Activated naive CD8-positive, alpha-beta T cell treated with anti-CD3 and anti-CD28 coated beads, Interleukin-2, amount 50 U/mL, for 24 hours (primary cell): ENCODE measurements at regions not wholly inside any gene's neighbourhood (a gene's known extent, or its start where the extent isn't known, plus 50 kb on each side); places are given as distances from the start of the nearest gene placed in this dataset.
"Not testable (repeated sequence)": the region's sequence is repeated elsewhere in the genome, so short reads cannot be mapped to it uniquely, and the experiment has no call there.

ENCODE experiments used
- ATAC-seq: fragments of 150-1000 bp; cut with Tn5 transposase; one replicate; pipeline ENCODE4 v1.10.0; 2021
- DNase-seq: peaks from one replicate; pipeline ENCODE4 v3.0.0; 2021
- H3K27ac Mint-ChIP-seq: one replicate; pipeline ENCODE4 v1.8.0; 2021; ENCODE audit warnings: mild to moderate bottlenecking, mixed read lengths
- H3K27me3 Mint-ChIP-seq: one replicate; pipeline ENCODE4 v1.8.0; 2021; ENCODE audit warnings: mixed read lengths
- H3K36me3 Mint-ChIP-seq: one replicate; pipeline ENCODE4 v1.8.0; 2021; ENCODE audit warnings: low read depth, mixed read lengths
- H3K4me1 Mint-ChIP-seq: one replicate; pipeline ENCODE4 v1.8.0; 2021; ENCODE audit warnings: mixed read lengths
- H3K4me3 Mint-ChIP-seq: one replicate; pipeline ENCODE4 v1.8.0; 2021; ENCODE audit warnings: mild to moderate bottlenecking, moderate library complexity, mixed read lengths
- H3K9me3 Mint-ChIP-seq: one replicate; pipeline ENCODE4 v1.8.0; 2021; ENCODE audit warnings: mixed read lengths

DNA sequence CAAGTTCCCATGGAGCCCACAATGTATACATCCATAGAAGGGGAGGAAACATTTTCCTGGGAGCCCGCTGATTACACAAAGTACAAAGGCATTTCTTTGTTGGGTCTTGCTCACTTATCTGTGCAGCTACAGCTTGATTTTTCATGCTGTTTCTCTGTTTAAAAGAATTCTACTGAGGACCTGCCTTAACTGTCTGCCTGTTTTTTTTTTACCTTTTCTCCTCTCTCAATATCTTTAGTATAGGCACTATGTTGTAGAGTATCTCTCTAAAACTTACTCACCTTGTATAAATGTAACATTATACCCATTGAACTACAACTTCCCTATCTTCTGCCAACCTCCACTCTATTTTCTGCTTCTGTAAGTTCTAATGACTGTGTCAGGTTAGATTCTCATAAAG lies 494.6 kb upstream of the EPHA5 start:
- Mint-ChIP-seq H3K4me1 (no peaks in the 10 kb centered on the region), H3K4me3 (no peak overlapping the region), H3K9me3 (peaks cover 23% of the 10 kb centered on the region), H3K27ac (no peak overlapping the region), H3K36me3 (no peaks in the 10 kb centered on the region), H3K27me3 (no peaks in the 10 kb centered on the region)
- DNase-seq (no peak), ATAC-seq (no peak)

DNA sequence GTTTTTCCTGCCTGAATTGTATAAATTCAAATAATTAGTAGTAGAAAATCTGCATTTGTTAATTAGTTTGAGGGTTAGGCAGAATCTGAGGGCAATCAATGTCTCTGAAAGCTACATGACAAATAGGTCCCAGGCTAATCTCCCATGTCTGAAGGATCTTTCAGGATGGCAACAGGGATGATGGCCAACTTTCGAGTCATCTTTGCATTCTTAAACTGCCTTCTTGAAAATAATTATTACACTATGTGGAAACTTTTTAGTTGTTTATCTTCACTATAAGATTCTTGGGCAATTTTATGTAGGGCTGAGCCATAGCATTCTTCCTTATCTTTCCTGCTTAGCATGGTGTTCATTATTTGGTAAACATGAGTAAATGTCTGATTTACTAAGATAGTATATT lies 490.3 kb upstream of the EPHA5 start:
- no peaks in the 10 kb centered on the region for H3K27me3 Mint-ChIP-seq
- no peaks in the 10 kb centered on the region for H3K4me1 Mint-ChIP-seq
- no peak for ATAC-seq
- no peak overlapping the region for H3K4me3 Mint-ChIP-seq
- H3K9me3 Mint-ChIP-seq = peaks cover 19% of the 10 kb centered on the region
- no peak for DNase-seq
- H3K36me3 Mint-ChIP-seq = no peaks in the 10 kb centered on the region
- no peak overlapping the region for H3K27ac Mint-ChIP-seq

DNA sequence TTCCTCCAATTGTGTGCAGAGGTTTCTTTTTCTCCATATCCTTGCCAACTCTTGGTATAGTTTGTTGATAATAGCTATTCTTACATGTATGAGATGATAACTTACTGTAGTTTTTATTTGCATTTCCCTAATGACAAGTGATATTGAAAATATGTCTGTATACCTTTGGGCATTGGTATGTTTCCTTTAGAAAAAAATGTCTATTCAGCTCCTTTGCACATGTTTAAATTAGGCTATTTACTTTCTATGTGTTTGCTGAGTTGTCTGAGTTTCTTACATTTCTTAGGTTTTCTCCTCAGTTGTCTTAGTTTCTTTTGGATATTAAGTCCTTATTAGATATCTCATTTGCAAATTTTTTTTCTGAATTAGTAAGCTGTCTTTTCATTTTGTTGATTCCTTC lies 487.3 kb upstream of the EPHA5 start:
- H3K27ac Mint-ChIP-seq = no peak overlapping the region
- H3K4me3 Mint-ChIP-seq = no peak overlapping the region
- H3K9me3 Mint-ChIP-seq = peaks cover 14% of the 10 kb centered on the region
- ATAC-seq = no peak
- H3K36me3 Mint-ChIP-seq = no peaks in the 10 kb centered on the region
- no peaks in the 10 kb centered on the region for H3K27me3 Mint-ChIP-seq
- DNase-seq = no peak
- no peaks in the 10 kb centered on the region for H3K4me1 Mint-ChIP-seq

DNA sequence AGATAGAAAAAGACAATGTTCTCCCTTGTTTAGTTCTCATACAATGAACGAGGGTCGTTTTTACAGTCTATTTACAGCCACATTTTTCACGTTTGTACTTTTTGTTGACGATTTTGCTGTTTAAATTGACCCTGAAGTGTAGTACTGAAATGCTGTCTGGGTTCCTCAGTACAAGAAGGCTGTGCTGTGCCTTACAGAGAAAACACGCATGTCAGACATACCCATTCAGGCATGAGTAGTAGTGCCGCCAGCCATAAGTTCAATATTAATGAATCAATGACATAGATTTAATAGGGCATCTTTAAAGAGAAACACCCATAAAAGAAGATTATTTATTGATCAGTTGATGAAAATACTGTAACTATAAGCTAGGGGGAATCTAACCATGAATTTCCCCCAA lies 459.8 kb upstream of the EPHA5 start:
- Mint-ChIP-seq H3K27me3 (no peaks in the 10 kb centered on the region), H3K27ac (no peak overlapping the region), H3K4me1 (no peaks in the 10 kb centered on the region), H3K4me3 (no peak overlapping the region), H3K9me3 (no peaks in the 10 kb centered on the region), H3K36me3 (no peaks in the 10 kb centered on the region)
- DNase-seq = no peak
- no peak for ATAC-seq

DNA sequence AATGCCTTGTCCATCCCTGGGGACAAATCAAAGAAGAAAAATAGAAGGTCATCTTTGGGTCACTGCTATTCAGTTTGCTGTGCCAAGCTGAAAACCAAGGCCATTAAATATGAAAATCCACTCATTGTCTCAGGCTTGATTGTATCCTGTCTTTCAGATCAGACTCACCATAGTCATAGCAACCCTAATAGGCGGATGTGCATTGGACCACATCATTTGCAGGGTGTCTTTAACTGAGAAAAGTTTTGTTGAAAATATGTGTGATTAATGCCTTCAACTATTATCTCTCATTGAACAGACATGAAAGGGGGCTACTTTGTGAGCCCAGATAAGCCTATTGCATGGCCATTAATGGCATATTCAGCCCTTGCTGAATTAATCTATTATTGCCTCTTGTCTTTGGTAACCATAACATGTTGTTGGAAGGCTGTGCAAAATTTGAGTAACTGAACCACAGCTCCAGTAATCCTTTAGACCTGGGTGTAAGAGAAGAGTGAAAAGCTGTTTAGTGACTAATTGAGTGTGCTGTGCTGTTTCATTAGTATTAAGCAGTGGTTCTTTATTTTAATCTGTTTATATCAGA lies 453.6 kb upstream of the EPHA5 start:
- DNase-seq (no peak), ATAC-seq (no peak)
- H3K27me3 Mint-ChIP-seq = no peaks in the 10 kb centered on the region
- H3K36me3 Mint-ChIP-seq = no peaks in the 10 kb centered on the region
- no peak overlapping the region for H3K27ac Mint-ChIP-seq
- H3K4me3 Mint-ChIP-seq = no peak overlapping the region
- H3K4me1 Mint-ChIP-seq = no peaks in the 10 kb centered on the region
- H3K9me3 Mint-ChIP-seq = no peaks in the 10 kb centered on the region

DNA sequence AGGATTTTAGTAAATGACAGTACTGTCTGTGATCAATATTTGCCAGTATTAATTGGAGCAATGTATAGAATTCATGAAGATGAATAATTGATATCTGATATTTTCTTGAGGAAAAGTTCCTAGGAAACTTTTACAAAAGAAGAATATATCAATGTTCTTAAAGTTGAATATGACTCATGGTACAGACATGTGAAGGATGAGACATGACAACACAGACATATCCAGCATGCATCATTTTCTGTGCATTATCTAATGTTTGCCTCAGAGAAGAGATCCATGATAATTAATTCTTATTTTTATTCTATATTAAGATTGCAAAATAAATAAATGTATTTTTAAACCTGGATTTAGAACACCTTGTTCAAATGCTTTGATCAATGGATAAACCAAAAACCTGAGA lies 452.9 kb upstream of the EPHA5 start:
- no peak overlapping the region for H3K27ac Mint-ChIP-seq
- DNase-seq = no peak
- H3K36me3 Mint-ChIP-seq = no peaks in the 10 kb centered on the region
- H3K4me3 Mint-ChIP-seq = no peak overlapping the region
- no peak for ATAC-seq
- no peaks in the 10 kb centered on the region for H3K27me3 Mint-ChIP-seq
- H3K9me3 Mint-ChIP-seq = no peaks in the 10 kb centered on the region
- no peaks in the 10 kb centered on the region for H3K4me1 Mint-ChIP-seq

DNA sequence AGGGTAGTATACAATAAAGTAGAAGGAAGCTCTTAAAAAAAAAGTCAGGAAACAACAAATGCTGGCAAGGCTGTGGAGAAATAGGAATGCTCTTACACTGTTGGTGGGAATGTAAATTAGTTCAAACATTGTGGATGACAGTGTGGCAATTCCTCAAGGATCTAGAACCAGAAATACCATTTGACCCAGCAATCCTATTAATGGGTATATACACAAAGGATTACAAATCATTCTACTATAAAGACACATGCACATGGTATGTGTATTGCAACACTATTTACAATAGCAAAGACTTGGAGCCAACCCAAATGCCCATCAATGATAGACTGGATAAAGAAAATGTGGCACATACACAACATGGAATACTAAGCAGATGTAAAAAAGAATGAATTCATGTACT lies 444.9 kb upstream of the EPHA5 start:
- not testable (repeated sequence) for ATAC-seq, H3K9me3 Mint-ChIP-seq, DNase-seq, H3K4me1 Mint-ChIP-seq, H3K36me3 Mint-ChIP-seq, H3K4me3 Mint-ChIP-seq, H3K27me3 Mint-ChIP-seq, H3K27ac Mint-ChIP-seq

DNA sequence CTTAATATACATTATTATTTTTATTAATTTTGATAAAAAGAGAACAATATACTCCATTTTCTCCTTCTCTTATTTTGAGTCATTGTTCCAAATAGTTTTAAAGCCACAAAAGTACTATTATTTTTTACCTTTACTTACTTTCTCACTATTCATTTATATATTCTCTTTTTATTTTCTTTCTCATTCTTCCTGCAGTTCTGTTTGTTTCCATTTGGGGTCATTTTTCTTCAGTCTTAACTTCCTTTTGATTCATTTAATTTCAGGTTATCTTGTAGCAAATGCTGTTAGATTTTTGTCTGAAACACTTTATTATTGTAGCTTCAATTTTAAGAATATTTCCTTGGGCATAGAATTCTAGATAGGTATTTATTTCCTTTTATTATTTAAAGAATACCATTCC lies 438.6 kb upstream of the EPHA5 start:
- DNase-seq = no peak
- Mint-ChIP-seq H3K9me3 (peaks cover 14% of the 10 kb centered on the region), H3K4me3 (no peak overlapping the region), H3K36me3 (no peaks in the 10 kb centered on the region), H3K27ac (no peak overlapping the region), H3K27me3 (no peaks in the 10 kb centered on the region), H3K4me1 (no peaks in the 10 kb centered on the region)
- no peak for ATAC-seq

DNA sequence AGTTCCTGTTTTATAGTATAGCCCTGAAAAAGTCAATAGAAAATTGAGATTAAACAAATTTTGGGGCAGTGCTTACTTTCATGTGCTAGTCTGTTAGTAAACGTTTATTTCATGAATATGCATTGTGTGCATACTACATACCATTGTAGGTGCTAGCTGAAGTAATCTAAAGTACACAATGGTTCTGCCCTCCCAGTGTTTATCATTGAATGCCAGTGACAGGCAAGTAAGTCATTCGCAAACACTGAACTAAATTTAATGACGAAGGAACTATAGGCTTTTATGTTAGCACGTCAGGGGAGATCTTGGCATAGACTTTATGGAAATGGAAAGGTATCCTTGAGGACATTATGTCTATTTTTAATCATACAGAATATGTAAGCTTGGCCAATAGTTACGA lies 426.9 kb upstream of the EPHA5 start:
- Mint-ChIP-seq H3K27ac (no peak overlapping the region), H3K27me3 (no peaks in the 10 kb centered on the region), H3K4me3 (no peak overlapping the region), H3K36me3 (no peaks in the 10 kb centered on the region), H3K4me1 (no peaks in the 10 kb centered on the region), H3K9me3 (peaks cover 10% of the 10 kb centered on the region)
- DNase-seq (no peak), ATAC-seq (no peak)

DNA sequence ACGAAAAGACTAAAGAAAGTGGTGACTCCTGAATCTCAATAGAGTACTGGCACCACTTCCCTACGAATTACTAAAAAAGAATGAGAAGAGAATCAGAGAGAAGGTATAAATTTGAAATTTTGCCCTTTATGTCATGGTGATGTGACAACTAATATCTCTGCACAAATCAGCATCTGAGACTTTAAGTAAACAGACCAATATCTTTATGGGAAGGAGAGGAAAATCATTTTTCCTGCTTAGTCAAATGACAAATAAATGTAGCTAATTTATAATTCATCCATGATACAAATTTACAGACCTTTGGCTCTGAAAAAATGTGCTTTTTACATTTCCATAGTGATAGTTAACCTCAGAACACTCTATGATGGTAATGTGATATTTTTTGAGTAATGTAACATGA lies 424.8 kb upstream of the EPHA5 start:
- H3K4me3 Mint-ChIP-seq = no peak overlapping the region
- no peak for ATAC-seq
- no peaks in the 10 kb centered on the region for H3K27me3 Mint-ChIP-seq
- H3K4me1 Mint-ChIP-seq = no peaks in the 10 kb centered on the region
- H3K9me3 Mint-ChIP-seq = peaks cover 10% of the 10 kb centered on the region
- H3K36me3 Mint-ChIP-seq = no peaks in the 10 kb centered on the region
- no peak for DNase-seq
- H3K27ac Mint-ChIP-seq = no peak overlapping the region

DNA sequence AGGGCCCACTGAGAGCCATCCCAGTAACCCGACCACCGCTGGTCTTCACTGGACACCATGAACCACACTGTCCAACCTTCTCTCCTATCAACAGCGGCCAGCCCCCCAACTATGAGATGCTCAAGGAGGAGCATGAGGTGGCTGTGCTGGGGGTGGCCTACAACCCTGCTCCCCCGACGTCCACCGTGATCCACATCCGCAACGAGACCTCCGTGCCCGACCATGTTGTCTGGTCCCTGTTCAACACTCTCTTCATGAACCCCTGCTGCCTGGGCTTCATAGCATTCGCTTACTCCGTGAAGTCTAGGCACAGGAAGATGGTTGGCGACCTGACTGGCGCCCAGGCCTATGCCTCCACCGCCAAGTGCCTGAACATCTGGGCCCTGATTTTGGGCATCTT lies 423.8 kb upstream of the EPHA5 start:
- DNase-seq (no peak), ATAC-seq (no peak)
- Mint-ChIP-seq H3K4me3 (no peak overlapping the region), H3K27me3 (no peaks in the 10 kb centered on the region), H3K4me1 (no peaks in the 10 kb centered on the region), H3K9me3 (peaks cover 10% of the 10 kb centered on the region), H3K36me3 (no peaks in the 10 kb centered on the region), H3K27ac (no peak overlapping the region)

DNA sequence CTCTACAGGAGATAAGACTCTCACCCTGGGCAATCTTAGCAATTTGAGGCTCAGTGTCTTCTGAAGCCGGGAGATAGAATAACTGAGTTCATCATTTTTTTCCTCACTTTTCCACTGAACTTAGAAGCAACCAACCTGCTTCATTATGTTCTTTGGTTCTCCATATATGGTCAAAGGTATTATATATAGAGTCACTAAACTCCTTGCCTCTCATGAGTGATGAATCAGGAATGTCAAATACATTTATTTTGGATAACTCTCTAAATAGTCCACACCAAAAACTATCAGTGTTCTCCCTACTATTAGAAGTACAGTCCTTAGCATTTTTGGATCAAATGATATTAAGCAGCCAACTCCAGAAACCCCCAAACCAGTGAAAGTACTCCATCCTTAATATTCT lies 421.5 kb upstream of the EPHA5 start:
- Mint-ChIP-seq H3K4me3 (no peak overlapping the region), H3K36me3 (no peaks in the 10 kb centered on the region), H3K27ac (no peak overlapping the region), H3K4me1 (no peaks in the 10 kb centered on the region), H3K27me3 (no peaks in the 10 kb centered on the region), H3K9me3 (peaks cover 10% of the 10 kb centered on the region)
- DNase-seq (no peak), ATAC-seq (no peak)

DNA sequence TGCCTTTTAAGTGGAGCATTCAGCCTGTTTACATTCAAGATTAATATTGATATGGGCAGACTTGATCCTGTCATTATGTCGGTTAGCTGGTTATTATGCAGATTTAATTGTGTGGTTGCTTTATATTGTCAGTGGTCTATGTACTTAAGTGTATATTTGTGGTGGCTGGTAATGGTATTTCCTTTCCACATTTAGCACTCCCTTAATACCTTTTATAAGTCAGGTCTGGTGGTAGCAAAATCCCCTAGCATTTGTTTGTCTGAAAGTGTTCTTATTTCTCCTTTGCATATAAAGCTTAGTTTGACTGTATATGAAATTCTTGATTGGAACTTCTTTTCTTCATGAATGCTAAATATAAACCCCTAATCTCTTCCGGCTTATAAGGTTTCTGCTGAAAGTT lies 403.7 kb upstream of the EPHA5 start:
- H3K9me3 Mint-ChIP-seq = peaks cover 11% of the 10 kb centered on the region
- no peak overlapping the region for H3K4me3 Mint-ChIP-seq
- DNase-seq = no peak
- no peaks in the 10 kb centered on the region for H3K27me3 Mint-ChIP-seq
- H3K4me1 Mint-ChIP-seq = no peaks in the 10 kb centered on the region
- no peak for ATAC-seq
- H3K36me3 Mint-ChIP-seq = no peaks in the 10 kb centered on the region
- H3K27ac Mint-ChIP-seq = no peak overlapping the region

DNA sequence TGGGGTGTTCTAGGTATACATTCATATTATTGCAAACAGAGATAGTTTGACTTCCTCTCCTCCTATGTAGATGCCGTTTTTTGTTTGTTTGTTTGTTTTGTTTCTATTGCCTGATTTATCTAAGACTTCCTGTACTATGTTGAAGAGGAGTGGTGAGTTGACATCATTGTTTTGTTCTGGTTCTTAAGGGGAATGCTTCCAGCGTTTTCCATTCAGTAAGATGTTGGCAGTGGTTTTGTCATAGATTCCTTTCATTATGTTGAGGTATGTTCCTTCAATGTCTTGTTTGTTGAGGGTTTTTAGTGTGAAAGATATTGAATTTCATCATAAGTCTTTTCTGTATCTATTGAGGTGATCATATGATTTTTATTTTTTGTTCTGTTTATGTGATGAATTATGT lies 401.6 kb upstream of the EPHA5 start:
- peaks cover 8% of the 10 kb centered on the region for H3K9me3 Mint-ChIP-seq
- H3K27me3 Mint-ChIP-seq = no peaks in the 10 kb centered on the region
- no peak overlapping the region for H3K4me3 Mint-ChIP-seq
- DNase-seq = no peak
- ATAC-seq = no peak
- H3K36me3 Mint-ChIP-seq = no peaks in the 10 kb centered on the region
- no peak overlapping the region for H3K27ac Mint-ChIP-seq
- no peaks in the 10 kb centered on the region for H3K4me1 Mint-ChIP-seq

DNA sequence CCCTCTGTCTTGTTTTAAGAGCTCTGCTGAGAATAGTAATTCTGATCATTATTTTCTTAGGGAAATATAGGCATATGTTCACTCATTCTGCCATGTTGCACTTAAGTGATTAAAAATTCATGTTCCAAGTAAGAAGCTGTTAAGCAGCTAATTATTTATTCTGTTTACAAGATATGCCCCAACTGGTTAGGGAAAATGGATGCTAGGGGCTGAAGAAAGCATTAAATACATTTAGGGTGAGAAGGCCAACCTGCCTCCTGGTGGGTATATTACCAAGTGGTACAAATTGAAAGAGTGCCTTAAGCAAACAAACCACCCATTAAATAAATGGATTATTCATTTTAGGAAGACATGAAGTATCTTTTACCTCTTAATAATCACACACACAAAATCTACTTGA lies 392.6 kb upstream of the EPHA5 start:
- H3K36me3 Mint-ChIP-seq = no peaks in the 10 kb centered on the region
- H3K27ac Mint-ChIP-seq = no peak overlapping the region
- no peaks in the 10 kb centered on the region for H3K4me1 Mint-ChIP-seq
- no peak for ATAC-seq
- no peaks in the 10 kb centered on the region for H3K27me3 Mint-ChIP-seq
- DNase-seq = no peak
- peaks cover 6% of the 10 kb centered on the region for H3K9me3 Mint-ChIP-seq
- no peak overlapping the region for H3K4me3 Mint-ChIP-seq

DNA sequence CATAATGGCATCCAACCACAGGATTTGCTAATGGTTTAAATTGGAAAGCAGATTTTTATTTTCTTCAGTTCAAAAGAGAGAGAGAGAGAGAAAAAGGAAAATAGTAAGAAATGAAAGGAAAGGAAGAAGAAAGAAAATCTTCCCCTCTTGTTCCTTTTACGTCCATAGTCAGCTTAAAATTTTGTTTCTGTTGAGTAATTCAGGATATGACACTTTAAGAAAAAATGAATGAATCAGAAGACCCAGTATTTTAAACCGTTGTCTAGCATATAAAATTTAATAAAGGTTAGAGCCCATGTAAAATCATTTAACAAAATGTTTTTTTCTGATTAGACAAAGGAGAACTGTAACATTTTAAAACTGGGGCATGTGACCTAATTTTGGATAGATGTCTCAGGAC lies 391.8 kb upstream of the EPHA5 start:
- Mint-ChIP-seq H3K4me3 (no peak overlapping the region), H3K36me3 (no peaks in the 10 kb centered on the region), H3K27ac (no peak overlapping the region), H3K9me3 (peaks cover 11% of the 10 kb centered on the region), H3K27me3 (no peaks in the 10 kb centered on the region), H3K4me1 (no peaks in the 10 kb centered on the region)
- DNase-seq = no peak
- no peak for ATAC-seq
